B cell (primary cell): ENCODE measurements at regions not wholly inside any gene's neighbourhood (a gene's known extent, or its start where the extent isn't known, plus 50 kb on each side); places are given as distances from the start of the nearest gene placed in this dataset.

Source experiments
- CTCF ChIP-seq: fragments of 200-600 bp; IDR thresholded peaks from one replicate; pipeline ENCODE4 v1.8.0; 2022; ENCODE audit warnings: antibody characterized with exemption, mild to moderate bottlenecking
- EZH2 ChIP-seq: IDR thresholded peaks from 2 replicates; pipeline ENCODE4 v1.6.1; 2012; ENCODE audit warnings: borderline replicate concordance, low read depth, mild to moderate bottlenecking, moderate library complexity, low read length; ENCODE audit not compliant: insufficient read depth, poor library complexity, severe bottlenecking

GRCh38 chr15:39285071-39285470, 295.8 kb upstream of the THBS1 start:
- TF ChIP-seq CTCF (no peak), EZH2 (no peak)
